ENCODE measurements at regions not wholly inside any gene's neighbourhood (a gene's known extent, or its start where the extent isn't known, plus 50 kb on each side); places are given as distances from the start of the nearest gene placed in this dataset.

DNA sequence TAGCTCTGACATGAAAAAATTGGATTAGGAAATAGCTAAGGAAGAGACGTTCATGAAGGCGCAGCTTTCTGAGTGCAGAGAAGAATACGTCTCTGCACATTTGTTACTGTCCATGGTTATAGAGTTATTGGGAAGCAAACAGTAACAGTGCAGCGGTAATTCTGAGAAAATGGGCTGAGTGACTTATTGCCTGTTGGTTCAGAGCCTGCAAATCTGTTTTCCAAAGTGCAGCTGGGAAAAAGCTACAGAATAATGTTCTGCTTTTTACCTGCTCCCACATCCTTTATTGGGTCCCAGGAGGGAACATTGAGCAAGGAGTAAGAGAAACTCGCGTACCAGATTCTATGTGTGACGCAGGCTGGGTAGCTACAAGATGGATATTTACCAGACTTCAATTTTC is 160.2 kb downstream of the BTBD3 start:
- H3K23me2 ChIP-seq (ENCODE audit: insufficient read length, low read depth, low read length, poor library complexity, severe bottlenecking): no peaks in the 10 kb centered on the region
- Mint-ChIP-seq H3K27me3 (ENCODE audit: low read depth) (no peaks in the 10 kb centered on the region; the same call in 1 of the 2 replicates), H3K4me1 (peaks cover 3 to 4% of the 10 kb centered on the region in 2 experiments), H3K4me3 (no peak overlapping the region), H3K9me3 (no peaks in the 10 kb centered on the region; a peak in 1 of 5 replicates), H3K36me3 (ENCODE audit: insufficient read depth in 1 of 3, low read depth in 3 of 3) (no peaks in the 10 kb centered on the region; a peak in 1 of 7 replicates), H3K27ac (no peak overlapping the region)
- no peak overlapping the region for H2BK120ac ChIP-seq (ENCODE audit: low read depth, low read length, poor library complexity, severe bottlenecking)
- no peak overlapping the region for H3K4me2 ChIP-seq (ENCODE audit: insufficient read depth, insufficient read length, low read length)
- no peaks in the 10 kb centered on the region for H3K4me1 ChIP-seq (ENCODE audit: insufficient read depth, low read length)
- H2BK12ac ChIP-seq (ENCODE audit: insufficient read length, low read depth, low read length): no peak overlapping the region
- H3K79me2 ChIP-seq (ENCODE audit: insufficient read depth, low read length): no peaks in the 10 kb centered on the region
- H3K23ac ChIP-seq (ENCODE audit: insufficient read length, low read depth, low read length): no peak overlapping the region
- no peak overlapping the region for H2AFZ ChIP-seq (ENCODE audit: low read length)
- no peaks in the 10 kb centered on the region for H3K79me1 ChIP-seq (ENCODE audit: insufficient read depth, low read depth, low read length, poor library complexity, severe bottlenecking)
- no peak overlapping the region for H3K27ac ChIP-seq (ENCODE audit: insufficient read length, low read depth, low read length)
- H2BK15ac ChIP-seq (ENCODE audit: low read depth, low read length): no peak overlapping the region
- H3K18ac ChIP-seq (ENCODE audit: insufficient read length, low read depth, low read length): no peak overlapping the region
- no CpG with 5 or more reads among the region's 7 CpGs for WGBS (ENCODE audit: extremely low coverage, insufficient read length, low lambda C conversion rate)
- H3K4ac ChIP-seq (ENCODE audit: low read depth, low read length): no peak overlapping the region
- no peak for DNase-seq
- H3K14ac ChIP-seq (ENCODE audit: insufficient read depth, low read length): no peak overlapping the region
- no peak overlapping the region for H2BK5ac ChIP-seq (ENCODE audit: insufficient read length, low read length)
- no peaks in the 10 kb centered on the region for H3K9me3 ChIP-seq (ENCODE audit: control insufficient read depth, low read depth, low read length)
- no peak overlapping the region for H4K8ac ChIP-seq (replicated peaks; ENCODE audit: insufficient read length, low read depth, low read length)
- H3K27me3 ChIP-seq (ENCODE audit: insufficient read depth, low read length): no peaks in the 10 kb centered on the region
- TF ChIP-seq, protein P1, sequence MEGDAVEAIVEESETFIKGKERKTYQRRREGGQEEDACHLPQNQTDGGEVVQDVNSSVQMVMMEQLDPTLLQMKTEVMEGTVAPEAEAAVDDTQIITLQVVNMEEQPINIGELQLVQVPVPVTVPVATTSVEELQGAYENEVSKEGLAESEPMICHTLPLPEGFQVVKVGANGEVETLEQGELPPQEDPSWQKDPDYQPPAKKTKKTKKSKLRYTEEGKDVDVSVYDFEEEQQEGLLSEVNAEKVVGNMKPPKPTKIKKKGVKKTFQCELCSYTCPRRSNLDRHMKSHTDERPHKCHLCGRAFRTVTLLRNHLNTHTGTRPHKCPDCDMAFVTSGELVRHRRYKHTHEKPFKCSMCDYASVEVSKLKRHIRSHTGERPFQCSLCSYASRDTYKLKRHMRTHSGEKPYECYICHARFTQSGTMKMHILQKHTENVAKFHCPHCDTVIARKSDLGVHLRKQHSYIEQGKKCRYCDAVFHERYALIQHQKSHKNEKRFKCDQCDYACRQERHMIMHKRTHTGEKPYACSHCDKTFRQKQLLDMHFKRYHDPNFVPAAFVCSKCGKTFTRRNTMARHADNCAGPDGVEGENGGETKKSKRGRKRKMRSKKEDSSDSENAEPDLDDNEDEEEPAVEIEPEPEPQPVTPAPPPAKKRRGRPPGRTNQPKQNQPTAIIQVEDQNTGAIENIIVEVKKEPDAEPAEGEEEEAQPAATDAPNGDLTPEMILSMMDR (conservative IDR thresholded peaks at IDR 0.05): no peak
- no peak overlapping the region for H3K56ac ChIP-seq (ENCODE audit: insufficient read length, low read depth, low read length)
- H4K20me1 ChIP-seq (ENCODE audit: control insufficient read depth, insufficient read depth, insufficient read length): no peaks in the 10 kb centered on the region
- no peak overlapping the region for H2AK5ac ChIP-seq (ENCODE audit: insufficient read length, low read length)
- no peak overlapping the region for H2BK20ac ChIP-seq (ENCODE audit: low read depth, low read length, poor library complexity, severe bottlenecking)
- H4K91ac ChIP-seq (ENCODE audit: insufficient read length, low read depth, low read length): no peak overlapping the region
- H4K5ac ChIP-seq (ENCODE audit: insufficient read length, low read depth, low read length): no peak overlapping the region
- H3T11ph ChIP-seq (ENCODE audit: low read length): no peak overlapping the region
- H3K9ac ChIP-seq (ENCODE audit: extremely low read depth, insufficient read length, low read length): no peak overlapping the region
